ENCODE measurements at regions not wholly inside any gene's neighbourhood (a gene's known extent, or its start where the extent isn't known, plus 50 kb on each side); places are given as distances from the start of the nearest gene placed in this dataset.

GRCh38 chr13:22027566-22027965 lies 356.7 kb downstream of the FGF9 start:
- Histone ChIP-seq H3K4me1 (no peaks in the 10 kb centered on the region), H3K27ac (no peak overlapping the region), H3K4me3 (no peak overlapping the region), H3K9me3 (no peaks in the 10 kb centered on the region), H3K27me3 (no peaks in the 10 kb centered on the region), H3K36me3 (no peaks in the 10 kb centered on the region)
- no peak for ATAC-seq
- intact Hi-C loops (cut with DNase I) = no loop called here
- WGBS, 2 donors = 68 to 69% methylated on average over 8 of the region's 8 CpGs
- no peak for TF ChIP-seq CTCF (IDR thresholded peaks at IDR 0.05)
- DNase-seq = no peak

GRCh38 chr13:22028831-22029230 lies 358.0 kb downstream of the FGF9 start:
- WGBS, 2 donors = 85 to 86% methylated on average over 7 of the region's 7 CpGs
- no peaks in the 10 kb centered on the region for H3K4me1 ChIP-seq
- no peak overlapping the region for H3K27ac ChIP-seq
- H3K4me3 ChIP-seq = no peak overlapping the region
- no peak for TF ChIP-seq CTCF (IDR thresholded peaks at IDR 0.05)
- intact Hi-C loops (cut with DNase I) = no loop called here
- no peaks in the 10 kb centered on the region for H3K36me3 ChIP-seq
- H3K27me3 ChIP-seq = no peaks in the 10 kb centered on the region
- DNase-seq = no peak
- H3K9me3 ChIP-seq = no peaks in the 10 kb centered on the region
- no peak for ATAC-seq

GRCh38 chr13:22030321-22030720 lies 359.4 kb downstream of the FGF9 start:
- H3K4me1 ChIP-seq = no peaks in the 10 kb centered on the region
- 87 to 93% methylated on average over 6 of the region's 6 CpGs for WGBS, 2 donors
- no peak overlapping the region for H3K4me3 ChIP-seq
- DNase-seq = no peak
- ATAC-seq = no peak
- no peak for TF ChIP-seq CTCF (IDR thresholded peaks at IDR 0.05)
- H3K36me3 ChIP-seq = no peaks in the 10 kb centered on the region
- no peaks in the 10 kb centered on the region for H3K27me3 ChIP-seq
- H3K27ac ChIP-seq = no peak overlapping the region
- no peaks in the 10 kb centered on the region for H3K9me3 ChIP-seq
- intact Hi-C loops (cut with DNase I) = no loop called here

GRCh38 chr13:22031702-22032286 lies 360.9 kb downstream of the FGF9 start:
- no peaks in the 10 kb centered on the region for H3K4me1 ChIP-seq
- H3K27me3 ChIP-seq = no peaks in the 10 kb centered on the region
- TF ChIP-seq CTCF (IDR thresholded peaks at IDR 0.05) = no peak
- H3K9me3 ChIP-seq = no peaks in the 10 kb centered on the region
- no peaks in the 10 kb centered on the region for H3K36me3 ChIP-seq
- DNase-seq (no peak), ATAC-seq (no peak)
- H3K4me3 ChIP-seq = no peak overlapping the region
- H3K27ac ChIP-seq = no peak overlapping the region
- WGBS, 2 donors = 56 to 61% methylated on average over 5 of the region's 5 CpGs
- intact Hi-C loops (cut with DNase I) = no loop called here
